DMS 273 treated with DMSO at 0.1 percent for 48 hours (cell line): ENCODE measurements at regions not wholly inside any gene's neighbourhood (a gene's known extent, or its start where the extent isn't known, plus 50 kb on each side); places are given as distances from the start of the nearest gene placed in this dataset.

Experiments
- DNase-seq: peaks from one replicate; lab custom pipeline; 2025; lab: John Stamatoyannopoulos, UW

- DNase-seq, result no peak
These were observed 2082.4 kb upstream of the PIK3C3 start for GRCh38 chr18:39872651-39873050.

- DNase-seq, result no peak
These were observed 2083.1 kb upstream of the PIK3C3 start for GRCh38 chr18:39871961-39872360.

GRCh38 chr18:39870591-39870990, 2084.4 kb upstream of the PIK3C3 start:
- DNase-seq, result no peak

GRCh38 chr18:39863916-39864315, 2091.1 kb upstream of the PIK3C3 start:
- no peak for DNase-seq

- DNase-seq, result no peak
These were observed 2092.7 kb upstream of the PIK3C3 start for GRCh38 chr18:39862341-39862740.

- no peak for DNase-seq
These were observed 2100.7 kb upstream of the PIK3C3 start for GRCh38 chr18:39854291-39854690.

GRCh38 chr18:39846265-39846664, 2108.8 kb upstream of the PIK3C3 start:
- no peak for DNase-seq

GRCh38 chr18:39845631-39846030, 2109.4 kb upstream of the PIK3C3 start:
- DNase-seq, result no peak

GRCh38 chr18:39845106-39845505, 2109.9 kb upstream of the PIK3C3 start:
- DNase-seq, result no peak

- no peak for DNase-seq
These were observed 2111.5 kb upstream of the PIK3C3 start for GRCh38 chr18:39843546-39843945.

GRCh38 chr18:39842366-39842914, 2112.6 kb upstream of the PIK3C3 start:
- no peak for DNase-seq

- peak; percentile 47 for DNase-seq
These were observed 2113.3 kb upstream of the PIK3C3 start for GRCh38 chr18:39841482-39842365.

GRCh38 chr18:39840856-39841481, 2114.1 kb upstream of the PIK3C3 start:
- no peak for DNase-seq

GRCh38 chr18:39840406-39840805, 2114.6 kb upstream of the PIK3C3 start:
- no peak for DNase-seq

- DNase-seq, result no peak
These were observed 2115.3 kb upstream of the PIK3C3 start for GRCh38 chr18:39839782-39840181.

- DNase-seq, result no peak
These were observed 2116.2 kb upstream of the PIK3C3 start for GRCh38 chr18:39838831-39839230.

GRCh38 chr18:39835303-39836030, 2119.6 kb upstream of the PIK3C3 start:
- DNase-seq, result no peak

- DNase-seq, result no peak
These were observed 2120.4 kb upstream of the PIK3C3 start for GRCh38 chr18:39834636-39835035.

- no peak for DNase-seq
These were observed 2129.4 kb upstream of the PIK3C3 start for GRCh38 chr18:39825485-39826150.

- DNase-seq, result no peak
These were observed 2148.5 kb upstream of the PIK3C3 start for GRCh38 chr18:39806525-39806924.

GRCh38 chr18:39805218-39805617, 2149.8 kb upstream of the PIK3C3 start:
- no peak for DNase-seq

- no peak for DNase-seq
These were observed 2152.3 kb upstream of the PIK3C3 start for GRCh38 chr18:39802648-39803229.
